Thoracic aorta (tissue), 2 donors: ENCODE measurements at regions not wholly inside any gene's neighbourhood (a gene's known extent, or its start where the extent isn't known, plus 50 kb on each side); places are given as distances from the start of the nearest gene placed in this dataset.

ENCODE experiments used
- ATAC-seq: fragments of 150-250 bp; one replicate; pipeline ENCODE4 v1.8.0; 2017; ENCODE audit warnings: low read depth; ENCODE audit not compliant: insufficient number of reproducible peaks, low FRiP score
- DNase-seq: peaks from one replicate; pipeline ENCODE4 v3.0.0-alpha.2; 2020; ENCODE audit warnings: low spot score
- H3K27ac ChIP-seq, 2 donors: fragments of 200-600 bp; sonication (generic); 1 replicate in 1 of 2; 2 replicates in 1 of 2; pipeline ENCODE4 v1.5.1; 2016; ENCODE audit warnings: mild to moderate bottlenecking in 2 of 2, moderate library complexity in 2 of 2
- H3K27me3 ChIP-seq: fragments of 200-600 bp; sonication (generic); replicated peaks from 2 replicates; pipeline ENCODE4 v1.6.0; 2016; ENCODE audit warnings: mild to moderate bottlenecking; ENCODE audit not compliant: insufficient read depth
- H3K36me3 ChIP-seq: fragments of 200-600 bp; sonication (generic); one replicate; pipeline ENCODE4 v1.5.1; 2016
- H3K4me1 ChIP-seq, 2 donors: fragments of 200-600 bp; sonication (generic); 1 replicate in 1 of 2; 2 replicates in 1 of 2; pipeline versions ENCODE4 v1.5.1 to v1.6.0; 2016; ENCODE audit warnings: low read depth in 2 of 2, mild to moderate bottlenecking in 1 of 2; ENCODE audit not compliant: control insufficient read depth in 1 of 2
- H3K4me3 ChIP-seq: fragments of 200-600 bp; sonication (generic); 2 replicates; pipeline ENCODE4 v1.5.1; 2016; ENCODE audit warnings: mild to moderate bottlenecking
- H3K9me3 ChIP-seq: fragments of 200-600 bp; sonication (generic); 2 replicates; pipeline ENCODE4 v1.5.1; 2016
- CTCF ChIP-seq: fragments of 200-600 bp; sonication (generic); IDR thresholded peaks from one replicate; pipeline ENCODE4 v1.5.1; 2019; ENCODE audit warnings: antibody characterized with exemption

- Histone ChIP-seq H3K4me1 (peaks cover 0 to 32% of the 10 kb centered on the region in 2 donors), H3K27me3 (no peaks in the 10 kb centered on the region), H3K4me3 (no peak overlapping the region), H3K27ac (no peak overlapping the region), H3K36me3 (no peaks in the 10 kb centered on the region), H3K9me3 (no peaks in the 10 kb centered on the region)
- no peak for DNase-seq
- TF ChIP-seq CTCF, result no peak
- no peak for ATAC-seq
Measured at GRCh38 chr3:147713234-147714133, 304.3 kb downstream of the ZIC1 start.

DNA sequence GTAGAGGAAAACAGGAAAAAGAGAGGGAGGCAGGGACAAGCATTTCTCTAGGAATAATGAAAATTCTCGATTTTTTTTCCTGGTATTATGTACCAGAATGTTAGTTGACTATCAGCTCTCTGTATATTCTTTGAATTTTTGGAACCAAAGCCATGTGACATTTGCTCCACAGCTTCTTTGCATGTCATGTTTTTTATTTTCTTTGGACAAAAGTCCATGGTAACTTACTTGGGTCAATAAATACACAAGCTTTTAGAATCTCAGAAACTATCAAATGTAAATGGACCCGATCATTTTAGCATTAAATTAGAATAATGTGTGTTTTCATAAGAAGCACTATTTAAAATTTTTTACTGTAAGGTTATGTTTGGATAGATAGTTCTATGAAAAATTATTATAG, 320.5 kb downstream of the ZIC1 start:
- no peak overlapping the region for H3K4me3 ChIP-seq
- H3K36me3 ChIP-seq, result no peaks in the 10 kb centered on the region
- no peak overlapping the region for H3K27ac ChIP-seq
- DNase-seq (no peak), ATAC-seq (no peak)
- H3K4me1 ChIP-seq, result no peaks in the 10 kb centered on the region
- no peaks in the 10 kb centered on the region for H3K27me3 ChIP-seq
- no peaks in the 10 kb centered on the region for H3K9me3 ChIP-seq
- TF ChIP-seq CTCF, result no peak

GRCh38 chr3:147730284-147730683, 321.1 kb downstream of the ZIC1 start:
- no peak overlapping the region for H3K4me3 ChIP-seq
- H3K27ac ChIP-seq, result no peak overlapping the region
- ATAC-seq (no peak), DNase-seq (no peak)
- no peaks in the 10 kb centered on the region for H3K9me3 ChIP-seq
- no peaks in the 10 kb centered on the region for H3K4me1 ChIP-seq
- no peak for TF ChIP-seq CTCF
- no peaks in the 10 kb centered on the region for H3K27me3 ChIP-seq
- H3K36me3 ChIP-seq, result no peaks in the 10 kb centered on the region

GRCh38 chr3:147733217-147733616, 324.1 kb downstream of the ZIC1 start:
- ATAC-seq, result no peak
- TF ChIP-seq CTCF, result no peak

DNA sequence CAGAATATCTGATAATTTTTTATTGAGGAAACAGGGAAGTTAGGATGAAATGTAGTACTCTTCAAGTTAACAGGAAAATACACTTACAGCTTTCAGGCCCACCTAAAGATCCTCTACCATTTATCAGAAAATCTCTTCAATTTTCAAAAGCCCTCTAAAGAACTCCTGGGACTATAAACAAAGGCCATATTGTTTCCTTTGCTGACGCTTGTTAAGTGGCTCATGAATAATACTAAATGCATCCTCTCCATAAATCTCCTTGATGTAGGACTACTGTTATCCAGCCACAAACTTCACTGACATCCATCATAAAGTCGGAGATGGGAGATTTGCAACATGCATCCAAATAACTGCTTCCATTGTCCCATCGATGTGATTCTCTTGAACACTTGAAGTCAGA, 326.5 kb downstream of the ZIC1 start:
- Histone ChIP-seq H3K27ac (no peak overlapping the region), H3K9me3 (no peaks in the 10 kb centered on the region), H3K36me3 (no peaks in the 10 kb centered on the region), H3K27me3 (no peaks in the 10 kb centered on the region), H3K4me3 (no peak overlapping the region), H3K4me1 (no peaks in the 10 kb centered on the region)
- no peak for ATAC-seq
- DNase-seq, result no peak
- no peak for TF ChIP-seq CTCF

More at GRCh38 chr3:147733217-147733616, 324.1 kb downstream of the ZIC1 start:
- H3K27ac ChIP-seq, result no peak overlapping the region
- no peaks in the 10 kb centered on the region for H3K9me3 ChIP-seq
- no peak for DNase-seq
- no peaks in the 10 kb centered on the region for H3K36me3 ChIP-seq
- H3K27me3 ChIP-seq, result no peaks in the 10 kb centered on the region
- H3K4me3 ChIP-seq, result no peak overlapping the region
- H3K4me1 ChIP-seq, result no peaks in the 10 kb centered on the region
